K562 (cell line): ENCODE measurements at regions not wholly inside any gene's neighbourhood (a gene's known extent, or its start where the extent isn't known, plus 50 kb on each side); places are given as distances from the start of the nearest gene placed in this dataset.

Source experiments
- ATAC-seq: fragments of 200-7000 bp; cut with Tn5 transposase; 3 replicates; pipeline ENCODE4 v1.9.1; 2020; ENCODE audit warnings: moderate library complexity
- BruUV-seq: library from RNA; stranded (reverse); fragments of 400-500 nt; replicated peaks from 2 replicates; lab custom pipeline; 2021; lab: Mats Ljungman, UMichigan
- CTCF ChIA-PET: fragments of 300-600 bp; formaldehyde crosslinking; extraction: SDS; loops from one replicate; lab custom pipeline; 2021; ENCODE audit warnings: low intra/inter-chr PET ratio; lab: Yijun Ruan, JAX
- POLR2A ChIA-PET: fragments of 300-600, 350-650 bp; sonication (Branson Sonifier 250); formaldehyde crosslinking; extraction: SDS; loops from one replicate; lab custom pipeline; 2021; ENCODE audit warnings: antibody characterized with exemption, inconsistent platforms; lab: Yijun Ruan, JAX
- DNase-seq, 4 experiments: peaks; one replicate each; pipeline versions ENCODE4 v3.0.0 to v3.0.0-alpha.2; 2011 to 2018; ENCODE audit warnings: low spot score in 3 of 4, mixed read lengths in 3 of 4; ENCODE audit errors: extremely low read depth in 1 of 4
- FAIRE-seq: peaks from 2 replicates; lab custom pipeline; 2011; peaks lifted over from hg19 to GRCh38; lab: Jason Lieb, UNC
- H2AFZ ChIP-seq: 2 replicates; pipeline ENCODE4 v1.6.0; 2011; ENCODE audit warnings: low read depth, low read length, control low read depth, inconsistent platforms
- H3K27ac ChIP-seq: fragments of 200-600 bp; 3 replicates; pipeline ENCODE4 v1.8.0; 2011; ENCODE audit warnings: low read depth, mild to moderate bottlenecking, control low read depth, inconsistent platforms, low read length, moderate library complexity, mixed read lengths; ENCODE audit errors: extremely low read depth
- H3K27me3 ChIP-seq, 2 experiments: fragments of 300-600 bp in 1 of 2; 2 replicates in 1 of 2; 3 replicates in 1 of 2; pipeline versions ENCODE4 v1.6.0 to v1.8.0; 2011; ENCODE audit warnings: inconsistent platforms in 2 of 2, low read length in 2 of 2, mild to moderate bottlenecking in 1 of 2, mixed read lengths in 1 of 2, moderate library complexity in 1 of 2; ENCODE audit not compliant: control insufficient read depth in 2 of 2, insufficient read depth in 2 of 2
- H3K36me3 ChIP-seq: fragments of 300-600 bp; 3 replicates; pipeline ENCODE4 v1.8.0; 2011; ENCODE audit warnings: mild to moderate bottlenecking, low read length, inconsistent platforms; ENCODE audit not compliant: control insufficient read depth, insufficient read depth
- H3K4me1 ChIP-seq, 2 experiments: fragments of 200-600 bp in 1 of 2; replicated peaks in 1 of 2; 2 replicates in 1 of 2; 3 replicates in 1 of 2; pipeline versions ENCODE4 v1.5.1 to v1.8.0; 2011; ENCODE audit warnings: inconsistent platforms in 2 of 2, low read length in 2 of 2, mild to moderate bottlenecking in 1 of 2, mixed read lengths in 1 of 2, moderate library complexity in 1 of 2; ENCODE audit not compliant: control insufficient read depth in 2 of 2, insufficient read depth in 2 of 2
- H3K4me2 ChIP-seq: 2 replicates; pipeline ENCODE4 v1.6.1; 2011; ENCODE audit warnings: low read length, control low read depth, inconsistent platforms, mixed read lengths; ENCODE audit not compliant: insufficient read depth
- H3K4me3 ChIP-seq: fragments of 200-600 bp; sonication (generic), shearing (Covaris generic); 2 replicates; pipeline ENCODE4 v1.5.1; 2016; ENCODE audit warnings: control low read depth, inconsistent platforms
- H3K79me2 ChIP-seq: fragments of 200-600 bp; 3 replicates; pipeline ENCODE4 v1.8.0; 2011; ENCODE audit warnings: low read length, inconsistent platforms; ENCODE audit not compliant: control insufficient read depth, insufficient read depth
- H3K9ac ChIP-seq, 2 experiments: 2 replicates each; pipeline versions ENCODE4 v1.6.0 to v1.6.1; 2011; ENCODE audit warnings: low read depth in 2 of 2, low read length in 2 of 2, control low read depth in 1 of 2, inconsistent platforms in 1 of 2, mild to moderate bottlenecking in 1 of 2, mixed read lengths in 1 of 2; ENCODE audit not compliant: insufficient read depth in 1 of 2
- H3K9me1 ChIP-seq: one replicate; pipeline ENCODE4 v1.6.0; 2011; ENCODE audit warnings: inconsistent platforms, mild to moderate bottlenecking, low read length, moderate library complexity; ENCODE audit not compliant: control insufficient read depth, insufficient read depth
- H3K9me3 ChIP-seq: replicated peaks from 2 replicates; pipeline ENCODE4 v1.5.1; 2011; ENCODE audit warnings: low read depth, low read length, inconsistent platforms; ENCODE audit not compliant: control insufficient read depth, insufficient read depth
- H4K20me1 ChIP-seq: replicated peaks from 2 replicates; pipeline ENCODE4 v1.6.1; 2011; ENCODE audit warnings: low read length, inconsistent platforms, mixed read lengths; ENCODE audit not compliant: control insufficient read depth, insufficient read depth
- NCOR1 ChIP-seq: fragments of 450-650 bp; IDR thresholded peaks from 2 replicates; pipeline ENCODE4 v1.6.1; 2016; ENCODE audit warnings: mild to moderate bottlenecking, moderate library complexity
- PHB2 ChIP-seq: fragments of 450-650 bp; IDR thresholded peaks from 2 replicates; pipeline ENCODE4 v1.6.1; 2017; ENCODE audit warnings: low read depth
- SREBF1 ChIP-seq: fragments of 150-350 bp; IDR thresholded peaks from 2 replicates; pipeline ENCODE4 v1.6.1; 2014; ENCODE audit warnings: antibody characterized with exemption, low read depth, low read length, borderline replicate concordance
- ZNF696 ChIP-seq: fragments of 250-450 bp; sonication (Bioruptor Pico); conservative IDR thresholded peaks from 2 replicates; pipeline ENCODE4 v1.4.0; 2020; ENCODE audit warnings: mild to moderate bottlenecking, moderate library complexity
- WGBS: fragments of 100-300 bp; shearing (Covaris generic); methylation state at CpG from one replicate; pipeline ENCODE4 v1.1.6; 2016; ENCODE audit warnings: low coverage, mixed read lengths; ENCODE audit not compliant: insufficient coverage; ENCODE audit errors: missing lambda C conversion rate; 5-methylcytosine and 5-hydroxymethylcytosine counted together
- in situ Hi-C: fragments of 300-500 bp; cut with MboI; formaldehyde crosslinking; loops from 4 replicates; pipeline ENCODE4 v1.15.0; 2018; ENCODE audit warnings: inconsistent platforms, mixed read lengths
- intact Hi-C: fragments of 100-400 bp; cut with micrococcal nuclease; formaldehyde crosslinking; loops from 2 replicates; pipeline ENCODE4 v1.14.2; 2022
- TF ChIP-seq, protein P1 (sequence below): sonication (generic); formaldehyde crosslinking; IDR thresholded peaks from 2 replicates; pipeline ENCODE4 v1.8.0; 2022; ENCODE audit warnings: missing genetic modification reagents, mild to moderate bottlenecking, borderline replicate concordance
- TF ChIP-seq, protein P2 (sequence below): sonication (generic); formaldehyde crosslinking; IDR thresholded peaks from 2 replicates; pipeline ENCODE4 v1.8.1; 2023; ENCODE audit warnings: mild to moderate bottlenecking, missing genetic modification reagents
- TF ChIP-seq, protein P3 (sequence below): sonication (generic); formaldehyde crosslinking; IDR thresholded peaks from 2 replicates; pipeline ENCODE4 v1.9.0; 2022; ENCODE audit warnings: mild to moderate bottlenecking, missing genetic modification reagents

DNA sequence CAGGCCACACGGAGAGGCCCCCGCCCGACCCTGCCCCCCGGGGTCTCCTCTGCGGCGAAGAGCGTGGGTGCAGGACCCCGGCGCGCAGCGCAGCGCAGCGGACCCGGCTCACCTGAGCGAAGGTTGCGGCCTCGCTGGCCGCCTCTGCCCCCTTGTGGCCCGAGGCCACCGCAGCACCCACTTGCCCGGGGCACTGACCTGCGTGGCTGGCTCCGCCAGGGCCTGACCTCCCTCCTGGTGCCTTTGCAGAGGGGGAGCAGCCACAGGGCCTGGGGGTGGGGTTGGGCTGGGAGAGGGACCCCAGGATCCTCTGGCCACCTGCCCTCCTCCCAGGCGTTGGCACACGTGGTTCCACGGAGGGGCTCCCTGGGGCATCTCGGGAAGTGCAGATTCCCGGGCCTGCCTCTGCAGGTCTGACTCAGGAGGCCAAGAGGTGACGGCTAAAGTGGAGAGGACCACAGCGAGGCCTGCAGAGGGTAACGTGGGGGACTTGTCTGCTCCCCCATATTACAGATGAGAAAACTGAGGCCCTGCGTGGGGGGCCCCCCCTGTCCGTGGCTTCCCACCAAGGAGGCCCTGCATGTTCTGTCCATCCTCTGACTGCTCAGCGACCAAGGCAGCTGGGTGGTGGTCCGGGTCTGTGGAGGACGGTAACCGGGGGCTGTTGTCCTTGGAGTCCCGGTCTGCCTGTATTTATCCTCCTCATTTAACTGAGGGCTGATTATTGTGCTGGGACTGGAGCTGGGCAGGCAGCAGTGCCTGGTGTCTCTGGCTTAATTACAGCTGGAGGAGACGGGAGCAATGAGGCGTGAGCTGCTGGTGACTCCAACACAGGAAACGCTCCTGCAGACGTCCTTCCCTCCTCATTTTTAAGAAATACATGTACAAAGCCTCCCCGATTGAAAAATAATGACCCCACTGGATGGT lies 67.9 kb upstream of the BEGAIN start (continued):
- TF ChIP-seq, protein P1, sequence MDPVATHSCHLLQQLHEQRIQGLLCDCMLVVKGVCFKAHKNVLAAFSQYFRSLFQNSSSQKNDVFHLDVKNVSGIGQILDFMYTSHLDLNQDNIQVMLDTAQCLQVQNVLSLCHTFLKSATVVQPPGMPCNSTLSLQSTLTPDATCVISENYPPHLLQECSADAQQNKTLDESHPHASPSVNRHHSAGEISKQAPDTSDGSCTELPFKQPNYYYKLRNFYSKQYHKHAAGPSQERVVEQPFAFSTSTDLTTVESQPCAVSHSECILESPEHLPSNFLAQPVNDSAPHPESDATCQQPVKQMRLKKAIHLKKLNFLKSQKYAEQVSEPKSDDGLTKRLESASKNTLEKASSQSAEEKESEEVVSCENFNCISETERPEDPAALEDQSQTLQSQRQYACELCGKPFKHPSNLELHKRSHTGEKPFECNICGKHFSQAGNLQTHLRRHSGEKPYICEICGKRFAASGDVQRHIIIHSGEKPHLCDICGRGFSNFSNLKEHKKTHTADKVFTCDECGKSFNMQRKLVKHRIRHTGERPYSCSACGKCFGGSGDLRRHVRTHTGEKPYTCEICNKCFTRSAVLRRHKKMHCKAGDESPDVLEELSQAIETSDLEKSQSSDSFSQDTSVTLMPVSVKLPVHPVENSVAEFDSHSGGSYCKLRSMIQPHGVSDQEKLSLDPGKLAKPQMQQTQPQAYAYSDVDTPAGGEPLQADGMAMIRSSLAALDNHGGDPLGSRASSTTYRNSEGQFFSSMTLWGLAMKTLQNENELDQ: no peak
- TF ChIP-seq ZNF696 (CRISPR knock-in tag) (no peak), PHB2 (no peak)

- WGBS: 67% methylated on average over 1 of the region's 2 CpGs
- no peaks in the 10 kb centered on the region for H3K9me3 ChIP-seq
- no TSS peak for BruUV-seq
- no peak overlapping the region for H3K4me2 ChIP-seq
- intact Hi-C loops (no loop called here), in situ Hi-C loops (no loop called here)
- H2AFZ ChIP-seq: no peak overlapping the region
- peaks cover 3 to 40% of the 10 kb centered on the region in 2 experiments; a peak in 3 of 5 replicates for H3K4me1 ChIP-seq
- H3K4me3 ChIP-seq: no peak overlapping the region
- ChIA-PET POLR2A (interaction anchor here (0.9 to 1.5 kb wide), 2 partner anchors 148 to 270 kb away, joined by 3 to 4 read pairs; no protein-coding TSS in a partner anchor), CTCF (interaction anchor here (0.7 to 4.5 kb wide), 2 partner anchors 239 to 271 kb away, joined by 3 to 28 read pairs; no protein-coding TSS in a partner anchor)
- FAIRE-seq: no peak
- no peaks in the 10 kb centered on the region for H3K79me2 ChIP-seq
- DNase-seq: no peak
- no peak for ATAC-seq
- no peak overlapping the region for H3K27ac ChIP-seq
- no peaks in the 10 kb centered on the region for H4K20me1 ChIP-seq
- H3K36me3 ChIP-seq: no peaks in the 10 kb centered on the region
- H3K9me1 ChIP-seq: no peaks in the 10 kb centered on the region
- H3K27me3 ChIP-seq: no peaks in the 10 kb centered on the region; a peak in 1 of 5 replicates
- H3K9ac ChIP-seq: peak overlapping the region in 1 of 2 experiments; percentile 45; a peak in 1 of 4 replicates
- TF ChIP-seq, protein P2, sequence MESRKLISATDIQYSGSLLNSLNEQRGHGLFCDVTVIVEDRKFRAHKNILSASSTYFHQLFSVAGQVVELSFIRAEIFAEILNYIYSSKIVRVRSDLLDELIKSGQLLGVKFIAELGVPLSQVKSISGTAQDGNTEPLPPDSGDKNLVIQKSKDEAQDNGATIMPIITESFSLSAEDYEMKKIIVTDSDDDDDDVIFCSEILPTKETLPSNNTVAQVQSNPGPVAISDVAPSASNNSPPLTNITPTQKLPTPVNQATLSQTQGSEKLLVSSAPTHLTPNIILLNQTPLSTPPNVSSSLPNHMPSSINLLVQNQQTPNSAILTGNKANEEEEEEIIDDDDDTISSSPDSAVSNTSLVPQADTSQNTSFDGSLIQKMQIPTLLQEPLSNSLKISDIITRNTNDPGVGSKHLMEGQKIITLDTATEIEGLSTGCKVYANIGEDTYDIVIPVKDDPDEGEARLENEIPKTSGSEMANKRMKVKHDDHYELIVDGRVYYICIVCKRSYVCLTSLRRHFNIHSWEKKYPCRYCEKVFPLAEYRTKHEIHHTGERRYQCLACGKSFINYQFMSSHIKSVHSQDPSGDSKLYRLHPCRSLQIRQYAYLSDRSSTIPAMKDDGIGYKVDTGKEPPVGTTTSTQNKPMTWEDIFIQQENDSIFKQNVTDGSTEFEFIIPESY: no peak
- TF ChIP-seq NCOR1: no peak
- no peak for TF ChIP-seq SREBF1
- TF ChIP-seq, protein P3, sequence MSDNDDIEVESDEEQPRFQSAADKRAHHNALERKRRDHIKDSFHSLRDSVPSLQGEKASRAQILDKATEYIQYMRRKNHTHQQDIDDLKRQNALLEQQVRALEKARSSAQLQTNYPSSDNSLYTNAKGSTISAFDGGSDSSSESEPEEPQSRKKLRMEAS (CRISPR knock-in tag): no peak
Measured at GRCh38 chr14:100655741-100656085, 68.5 kb upstream of the BEGAIN start.
